ENCODE measurements at regions not wholly inside any gene's neighbourhood (a gene's known extent, or its start where the extent isn't known, plus 50 kb on each side); places are given as distances from the start of the nearest gene placed in this dataset.

GRCh38 chr1:87565861-87566260, 237.2 kb downstream of the LMO4 start:
- no peak for TF ChIP-seq CTCF (IDR thresholded peaks at IDR 0.05)
- no peak for TF ChIP-seq POLR2A (IDR thresholded peaks at IDR 0.05)
